HFFc6 (cell line): ENCODE measurements at regions not wholly inside any gene's neighbourhood (a gene's known extent, or its start where the extent isn't known, plus 50 kb on each side); places are given as distances from the start of the nearest gene placed in this dataset.

Experiments used
- DNase-seq: peaks from one replicate; pipeline ENCODE4 v3.0.0-alpha.2; 2018
- H3K27ac Mint-ChIP-seq: 2 replicates; pipeline ENCODE4 v1.8.0; 2020; ENCODE audit warnings: mild to moderate bottlenecking, mixed read lengths
- H3K27me3 Mint-ChIP-seq: 2 replicates; pipeline ENCODE4 v1.8.0; 2021; ENCODE audit warnings: mild to moderate bottlenecking, moderate library complexity, mixed read lengths; ENCODE audit not compliant: insufficient read depth
- H3K36me3 Mint-ChIP-seq: 2 replicates; pipeline ENCODE4 v1.8.0; 2021; ENCODE audit warnings: low read depth, mixed read lengths
- H3K4me1 Mint-ChIP-seq: 2 replicates; pipeline ENCODE4 v1.8.0; 2020; ENCODE audit warnings: low read depth, mixed read lengths
- H3K4me3 Mint-ChIP-seq: 2 replicates; pipeline ENCODE4 v1.8.0; 2020; ENCODE audit warnings: mild to moderate bottlenecking, moderate library complexity, mixed read lengths
- H3K9me3 Mint-ChIP-seq: 2 replicates; pipeline ENCODE4 v1.8.0; 2020; ENCODE audit warnings: mild to moderate bottlenecking, mixed read lengths
- TF ChIP-seq, protein P1 (sequence below): fragments of 200-600 bp; sonication (generic); IDR thresholded peaks from 2 replicates; pipeline ENCODE4 v1.5.0; 2021; ENCODE audit warnings: antibody characterized with exemption, mild to moderate bottlenecking

GRCh38 chr4:110268790-110269189, 70.4 kb upstream of the ELOVL6 start:
- H3K4me3 Mint-ChIP-seq: no peak overlapping the region
- no peak for DNase-seq
- no peaks in the 10 kb centered on the region for H3K9me3 Mint-ChIP-seq
- H3K36me3 Mint-ChIP-seq: no peaks in the 10 kb centered on the region
- H3K27ac Mint-ChIP-seq: no peak overlapping the region
- peaks cover 10% of the 10 kb centered on the region for H3K27me3 Mint-ChIP-seq
- TF ChIP-seq, protein P1, sequence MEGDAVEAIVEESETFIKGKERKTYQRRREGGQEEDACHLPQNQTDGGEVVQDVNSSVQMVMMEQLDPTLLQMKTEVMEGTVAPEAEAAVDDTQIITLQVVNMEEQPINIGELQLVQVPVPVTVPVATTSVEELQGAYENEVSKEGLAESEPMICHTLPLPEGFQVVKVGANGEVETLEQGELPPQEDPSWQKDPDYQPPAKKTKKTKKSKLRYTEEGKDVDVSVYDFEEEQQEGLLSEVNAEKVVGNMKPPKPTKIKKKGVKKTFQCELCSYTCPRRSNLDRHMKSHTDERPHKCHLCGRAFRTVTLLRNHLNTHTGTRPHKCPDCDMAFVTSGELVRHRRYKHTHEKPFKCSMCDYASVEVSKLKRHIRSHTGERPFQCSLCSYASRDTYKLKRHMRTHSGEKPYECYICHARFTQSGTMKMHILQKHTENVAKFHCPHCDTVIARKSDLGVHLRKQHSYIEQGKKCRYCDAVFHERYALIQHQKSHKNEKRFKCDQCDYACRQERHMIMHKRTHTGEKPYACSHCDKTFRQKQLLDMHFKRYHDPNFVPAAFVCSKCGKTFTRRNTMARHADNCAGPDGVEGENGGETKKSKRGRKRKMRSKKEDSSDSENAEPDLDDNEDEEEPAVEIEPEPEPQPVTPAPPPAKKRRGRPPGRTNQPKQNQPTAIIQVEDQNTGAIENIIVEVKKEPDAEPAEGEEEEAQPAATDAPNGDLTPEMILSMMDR: no peak
- H3K4me1 Mint-ChIP-seq: peaks cover 25% of the 10 kb centered on the region

DNA sequence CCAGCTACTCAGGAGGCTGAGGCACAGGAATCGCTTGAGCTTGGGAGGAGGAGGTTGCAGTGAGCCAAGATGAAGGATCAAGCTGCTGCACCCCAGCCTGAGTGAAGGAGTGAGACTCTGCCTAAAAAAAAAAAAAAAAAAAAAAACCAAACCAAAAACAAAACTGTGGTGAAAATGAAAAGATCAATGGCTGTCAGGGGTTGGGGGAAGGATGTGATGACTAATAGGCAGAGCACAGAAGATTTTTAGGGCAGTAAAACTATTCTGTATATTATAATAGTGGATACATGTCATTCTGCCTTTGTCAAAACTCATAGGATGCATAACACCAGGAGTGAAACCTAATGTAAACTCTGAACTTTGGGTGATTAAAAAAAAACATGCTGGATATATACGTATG, 69.9 kb upstream of the ELOVL6 start:
- Mint-ChIP-seq H3K27ac (no peak overlapping the region), H3K27me3 (peaks cover 8% of the 10 kb centered on the region), H3K36me3 (no peaks in the 10 kb centered on the region), H3K4me1 (peaks cover 22% of the 10 kb centered on the region), H3K9me3 (no peaks in the 10 kb centered on the region), H3K4me3 (no peak overlapping the region)
- TF ChIP-seq, protein P1: no peak
- no peak for DNase-seq

GRCh38 chr4:110266136-110266535, 67.7 kb upstream of the ELOVL6 start:
- DNase-seq: no peak
- peaks cover 3% of the 10 kb centered on the region for H3K27me3 Mint-ChIP-seq
- H3K36me3 Mint-ChIP-seq: no peaks in the 10 kb centered on the region
- H3K4me3 Mint-ChIP-seq: no peak overlapping the region
- TF ChIP-seq, protein P1: no peak
- H3K4me1 Mint-ChIP-seq: peaks cover 11% of the 10 kb centered on the region
- no peak overlapping the region for H3K27ac Mint-ChIP-seq
- no peaks in the 10 kb centered on the region for H3K9me3 Mint-ChIP-seq

- H3K9me3 Mint-ChIP-seq: no peaks in the 10 kb centered on the region
Measured at GRCh38 chr4:110265001-110265400, 66.6 kb upstream of the ELOVL6 start.

DNA sequence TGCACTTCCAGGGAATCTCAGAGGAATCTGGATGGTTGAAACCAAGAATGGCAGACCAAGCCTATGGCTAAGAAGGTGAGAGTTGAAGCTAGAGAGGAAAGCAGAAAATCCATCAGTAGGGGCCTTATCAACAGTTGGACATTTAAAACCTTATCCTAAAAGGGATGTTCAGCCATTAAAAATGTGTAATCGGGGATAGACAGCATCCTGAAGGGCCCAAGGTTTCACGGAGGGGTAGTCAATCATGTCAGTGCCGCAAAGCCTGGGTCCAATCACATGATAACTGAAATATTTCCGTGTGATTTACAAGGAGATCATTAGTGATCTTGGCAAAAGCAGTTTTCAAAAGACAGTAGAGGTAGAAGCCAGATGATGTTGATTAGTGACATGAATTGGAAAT, 61.9 kb upstream of the ELOVL6 start:
- TF ChIP-seq, protein P1: no peak
- peaks cover 13% of the 10 kb centered on the region for H3K27me3 Mint-ChIP-seq
- no peaks in the 10 kb centered on the region for H3K9me3 Mint-ChIP-seq
- H3K27ac Mint-ChIP-seq: no peak overlapping the region
- H3K4me1 Mint-ChIP-seq: no peaks in the 10 kb centered on the region
- no peaks in the 10 kb centered on the region for H3K36me3 Mint-ChIP-seq
- H3K4me3 Mint-ChIP-seq: no peak overlapping the region
- no peak for DNase-seq

More at GRCh38 chr4:110265001-110265400, 66.6 kb upstream of the ELOVL6 start:
- no peak for DNase-seq
- H3K36me3 Mint-ChIP-seq: no peaks in the 10 kb centered on the region
- peaks cover 9% of the 10 kb centered on the region for H3K27me3 Mint-ChIP-seq
- TF ChIP-seq, protein P1: no peak
- peaks cover 4% of the 10 kb centered on the region; the same call in 1 of the 2 replicates for H3K4me1 Mint-ChIP-seq
- H3K27ac Mint-ChIP-seq: no peak overlapping the region
- no peak overlapping the region for H3K4me3 Mint-ChIP-seq

DNA sequence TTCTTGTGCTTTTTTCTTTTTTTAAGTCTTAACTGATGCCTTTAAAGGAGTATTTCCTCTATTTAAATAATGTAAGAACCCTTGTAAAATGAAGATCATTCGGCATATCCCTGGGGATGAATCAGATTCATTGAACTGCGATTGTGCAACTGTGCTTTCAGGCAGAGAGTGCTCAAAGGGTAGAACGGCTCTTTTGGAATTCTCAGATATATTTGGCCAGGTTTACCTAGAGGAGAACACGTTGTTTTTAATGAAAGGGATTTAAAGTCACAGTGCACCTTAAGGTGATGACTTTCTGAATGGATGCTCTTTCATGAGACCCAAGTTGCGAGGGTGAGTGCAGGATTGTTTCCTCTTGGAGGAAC, 51.6 kb upstream of the ELOVL6 start:
- DNase-seq: no peak
- peaks cover 9% of the 10 kb centered on the region for H3K27me3 Mint-ChIP-seq
- H3K4me1 Mint-ChIP-seq: peaks cover 9% of the 10 kb centered on the region

More for the DNA sequence above, 51.6 kb upstream of the ELOVL6 start:
- Mint-ChIP-seq H3K36me3 (no peaks in the 10 kb centered on the region), H3K27ac (no peak overlapping the region), H3K4me3 (no peak overlapping the region), H3K9me3 (no peaks in the 10 kb centered on the region)
- TF ChIP-seq, protein P1: no peak
